ENCODE measurements at regions not wholly inside any gene's neighbourhood (a gene's known extent, or its start where the extent isn't known, plus 50 kb on each side); places are given as distances from the start of the nearest gene placed in this dataset.

GRCh38 chr10:50961297-50961696 lies 75.9 kb upstream of the A1CF start:
- Histone ChIP-seq H3K9me1 (ENCODE audit: control insufficient read depth, insufficient read depth, low read length) (no peaks in the 10 kb centered on the region), H3K9me3 (replicated peaks; ENCODE audit: control insufficient read depth, insufficient read depth, low read depth, low read length) (no peaks in the 10 kb centered on the region), H3K4me1 (replicated peaks in 1 of 2; ENCODE audit: control insufficient read depth in 2 of 2, insufficient read depth in 2 of 2, low read length in 2 of 2) (no peaks in the 10 kb centered on the region), H3K79me2 (ENCODE audit: control insufficient read depth, insufficient read depth, low read length) (no peaks in the 10 kb centered on the region), H4K20me1 (replicated peaks; ENCODE audit: control insufficient read depth, insufficient read depth, low read length) (no peaks in the 10 kb centered on the region), H3K4me3 (no peak overlapping the region), H3K4me2 (ENCODE audit: insufficient read depth, low read length) (no peak overlapping the region), H2AFZ (ENCODE audit: low read depth, low read length) (no peak overlapping the region), H3K27me3 (ENCODE audit: control insufficient read depth in 2 of 2, insufficient read depth in 2 of 2, low read length in 2 of 2) (no peaks in the 10 kb centered on the region), H3K9ac (ENCODE audit: insufficient read depth in 1 of 2, low read depth in 2 of 2, low read length in 2 of 2) (no peak overlapping the region), H3K36me3 (ENCODE audit: control insufficient read depth, insufficient read depth, low read length) (no peaks in the 10 kb centered on the region), H3K27ac (ENCODE audit: extremely low read depth, low read depth, low read length) (no peak overlapping the region)
- FAIRE-seq (no peak), ATAC-seq (no peak), DNase-seq (ENCODE audit: extremely low read depth in 1 of 4, low spot score in 3 of 4) (no peak)
- BruUV-seq (replicated peaks) = no TSS peak
- TF ChIP-seq HMG20B (CRISPR knock-in tag; IDR thresholded peaks at IDR 0.05) (no peak), CHAMP1 (IDR thresholded peaks at IDR 0.05) (no peak), USF2 (CRISPR knock-in tag; IDR thresholded peaks at IDR 0.05) (0 out of 2 replicates have a peak, but pooled peaks have one; percentile 12)
- ChIA-PET CTCF (ENCODE audit: low intra/inter-chr PET ratio) (no interaction called here), POLR2A (no interaction called here)
- in situ Hi-C loops (cut with MboI) (no loop called here), intact Hi-C loops (cut with micrococcal nuclease) (no loop called here)

GRCh38 chr10:50963063-50963462 lies 77.6 kb upstream of the A1CF start:
- in situ Hi-C loops (cut with MboI) = no loop called here
- no TSS peak for BruUV-seq (replicated peaks)
- Histone ChIP-seq H3K9ac (ENCODE audit: insufficient read depth in 1 of 2, low read depth in 2 of 2, low read length in 2 of 2) (no peak overlapping the region), H3K9me3 (replicated peaks; ENCODE audit: control insufficient read depth, insufficient read depth, low read depth, low read length) (no peaks in the 10 kb centered on the region), H4K20me1 (replicated peaks; ENCODE audit: control insufficient read depth, insufficient read depth, low read length) (no peaks in the 10 kb centered on the region), H3K4me2 (ENCODE audit: insufficient read depth, low read length) (no peak overlapping the region), H3K27me3 (ENCODE audit: control insufficient read depth in 2 of 2, insufficient read depth in 2 of 2, low read length in 2 of 2) (no peaks in the 10 kb centered on the region), H3K36me3 (ENCODE audit: control insufficient read depth, insufficient read depth, low read length) (no peaks in the 10 kb centered on the region), H3K4me3 (no peak overlapping the region), H3K79me2 (ENCODE audit: control insufficient read depth, insufficient read depth, low read length) (no peaks in the 10 kb centered on the region), H3K27ac (ENCODE audit: extremely low read depth, low read depth, low read length) (no peak overlapping the region), H3K4me1 (replicated peaks in 1 of 2; ENCODE audit: control insufficient read depth in 2 of 2, insufficient read depth in 2 of 2, low read length in 2 of 2) (no peaks in the 10 kb centered on the region), H2AFZ (ENCODE audit: low read depth, low read length) (no peak overlapping the region), H3K9me1 (ENCODE audit: control insufficient read depth, insufficient read depth, low read length) (no peaks in the 10 kb centered on the region)
- WGBS (ENCODE audit: insufficient coverage, low coverage, missing lambda C conversion rate) = 0% methylated on average over 1 of the region's 1 CpG
- FAIRE-seq (no peak), ATAC-seq (no peak), DNase-seq (ENCODE audit: extremely low read depth in 1 of 4, low spot score in 3 of 4) (no peak)
- ChIA-PET POLR2A (no interaction called here), CTCF (ENCODE audit: low intra/inter-chr PET ratio) (no interaction called here)
- intact Hi-C loops (cut with micrococcal nuclease) = no loop called here
- TF ChIP-seq PYGO2 (tag; IDR thresholded peaks at IDR 0.05) = no peak
- no peak for TF ChIP-seq E2F3 (CRISPR knock-in tag; IDR thresholded peaks at IDR 0.05)
- no peak for TF ChIP-seq STAT6 (CRISPR knock-in tag; IDR thresholded peaks at IDR 0.05)
- TF ChIP-seq CHD2 (IDR thresholded peaks at IDR 0.05; ENCODE audit: low read depth, low read length) = no peak
- no peak for TF ChIP-seq TAF9B (IDR thresholded peaks at IDR 0.05; ENCODE audit: partially characterized antibody)
- TF ChIP-seq ZNF717 (CRISPR knock-in tag; IDR thresholded peaks at IDR 0.05) = no peak
- no peak for TF ChIP-seq E2F6 (IDR thresholded peaks at IDR 0.05; ENCODE audit: borderline replicate concordance in 1 of 2, extremely low read depth in 1 of 2, insufficient read depth in 1 of 2, insufficient read length in 1 of 2, low read depth in 1 of 2, low read length in 1 of 2, poor library complexity in 1 of 2, severe bottlenecking in 1 of 2)
